AG09319 (cell line): ENCODE measurements at regions not wholly inside any gene's neighbourhood (a gene's known extent, or its start where the extent isn't known, plus 50 kb on each side); places are given as distances from the start of the nearest gene placed in this dataset.
"Not testable (repeated sequence)": the region's sequence is repeated elsewhere in the genome, so short reads cannot be mapped to it uniquely, and the experiment has no call there.

Experiments used
- DNase-seq: peaks from one replicate; pipeline ENCODE4 v3.0.0-alpha.2; 2010; ENCODE audit warnings: low read depth; ENCODE audit errors: extremely low read depth
- CTCF ChIP-seq: IDR thresholded peaks from 2 replicates; pipeline ENCODE4 v1.5.1; 2011; ENCODE audit warnings: low read depth, mild to moderate bottlenecking, inconsistent platforms, low read length, moderate library complexity

- no peak for TF ChIP-seq CTCF
- DNase-seq = no peak
Measured at GRCh38 chr3:22858486-22858885, 344.6 kb upstream of the UBE2E2 start.

GRCh38 chr3:22859618-22860017 lies 343.5 kb upstream of the UBE2E2 start:
- TF ChIP-seq CTCF = no peak
- no peak for DNase-seq

GRCh38 chr3:22861426-22861825 lies 341.7 kb upstream of the UBE2E2 start:
- TF ChIP-seq CTCF = no peak

GRCh38 chr3:22862111-22862510 lies 341.0 kb upstream of the UBE2E2 start:
- no peak for TF ChIP-seq CTCF
- no peak for DNase-seq

More at GRCh38 chr3:22861426-22861825, 341.7 kb upstream of the UBE2E2 start:
- no peak for DNase-seq

GRCh38 chr3:22882834-22883233 lies 320.3 kb upstream of the UBE2E2 start:
- not testable (repeated sequence) for DNase-seq

- TF ChIP-seq CTCF = no peak
- DNase-seq = no peak
Measured at GRCh38 chr3:22885039-22885438, 318.1 kb upstream of the UBE2E2 start.

GRCh38 chr3:22885574-22886341 lies 317.4 kb upstream of the UBE2E2 start:
- no peak for TF ChIP-seq CTCF
- no peak for DNase-seq

GRCh38 chr3:22886439-22887068 lies 316.6 kb upstream of the UBE2E2 start:
- TF ChIP-seq CTCF = no peak
- no peak for DNase-seq
